ENCODE measurements at regions not wholly inside any gene's neighbourhood (a gene's known extent, or its start where the extent isn't known, plus 50 kb on each side); places are given as distances from the start of the nearest gene placed in this dataset.

DNA sequence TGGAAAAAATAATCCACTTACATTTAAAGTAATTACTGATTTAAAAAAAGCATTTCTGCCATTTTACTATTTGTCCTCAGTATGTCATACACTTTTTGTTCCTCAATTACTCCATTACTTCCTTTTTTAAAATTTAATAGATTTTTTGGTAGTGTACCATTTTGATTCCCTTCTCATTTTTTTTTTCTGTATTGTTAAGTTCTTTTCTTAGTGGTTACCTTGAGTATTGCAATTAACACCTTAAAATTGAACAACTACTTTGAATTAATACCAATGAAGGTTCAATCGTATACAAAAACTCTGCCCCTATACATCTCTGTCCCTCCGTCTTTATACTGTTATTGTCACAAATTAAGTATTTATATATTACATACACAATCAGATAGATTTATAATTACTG lies 240.6 kb upstream of the LMCD1 start:
- ChIA-PET POLR2A (no interaction called here), CTCF (no interaction called here)
- H3K9me1 ChIP-seq (replicated peaks; ENCODE audit: control insufficient read depth, extremely low read depth, insufficient read depth, low read length), result no peaks in the 10 kb centered on the region
- no TSS peak for BruUV-seq (replicated peaks)
- H3K9me3 ChIP-seq (replicated peaks; ENCODE audit: control insufficient read depth, insufficient read depth, low read length), result no peaks in the 10 kb centered on the region
- intact Hi-C loops (cut with micrococcal nuclease) (no loop called here), dilution Hi-C loops (cut with MboI; ENCODE audit: extremely low pct_ligation_motif_present, low sequenced_read_pairs) (no loop called here)
- no peak for FAIRE-seq
- no peak for DNase-seq (ENCODE audit: low read depth, low spot score)
- no peaks in the 10 kb centered on the region for H3K4me1 ChIP-seq (ENCODE audit: control insufficient read depth, extremely low read depth, insufficient read depth, low read length)
- H4K20me1 ChIP-seq (replicated peaks; ENCODE audit: control insufficient read depth, extremely low read depth, insufficient read depth, low read length), result no peaks in the 10 kb centered on the region
- H3K9ac ChIP-seq (replicated peaks; ENCODE audit: extremely low read depth, insufficient read depth, low read length), result no peak overlapping the region
- H3K27ac ChIP-seq (ENCODE audit: insufficient read depth, low read depth, low read length), result no peak overlapping the region
- no peak overlapping the region for H3K4me2 ChIP-seq (ENCODE audit: insufficient read depth, low read length)
- no peak overlapping the region for H2AFZ ChIP-seq (ENCODE audit: low read depth, low read length)
- no peaks in the 10 kb centered on the region for H3K36me3 ChIP-seq (ENCODE audit: control insufficient read depth in 2 of 2, extremely low read depth in 1 of 2, insufficient read depth in 2 of 2, low read length in 2 of 2)
- H3K4me3 ChIP-seq (replicated peaks in 1 of 3; ENCODE audit: insufficient read depth in 1 of 3, low read depth in 1 of 3, low read length in 3 of 3), result no peak overlapping the region
- TF ChIP-seq JUN (IDR thresholded peaks at IDR 0.05; ENCODE audit: borderline replicate concordance, insufficient read depth, insufficient read length, low read depth) (no peak), POLR2A (IDR thresholded peaks at IDR 0.05; ENCODE audit: low read depth, low read length) (no peak), MYC (IDR thresholded peaks at IDR 0.05; ENCODE audit: low read depth, low read length) (no peak), GATA2 (IDR thresholded peaks at IDR 0.05; ENCODE audit: insufficient read depth, insufficient read length, low read depth, low read length) (no peak), POLR2AphosphoS5 (IDR thresholded peaks at IDR 0.05; ENCODE audit: insufficient read depth, low read depth, low read length) (no peak), EZH2 (IDR thresholded peaks at IDR 0.05; ENCODE audit: borderline replicate concordance, low read depth, low read length, severe bottlenecking) (no peak)
- TF ChIP-seq, protein P1, sequence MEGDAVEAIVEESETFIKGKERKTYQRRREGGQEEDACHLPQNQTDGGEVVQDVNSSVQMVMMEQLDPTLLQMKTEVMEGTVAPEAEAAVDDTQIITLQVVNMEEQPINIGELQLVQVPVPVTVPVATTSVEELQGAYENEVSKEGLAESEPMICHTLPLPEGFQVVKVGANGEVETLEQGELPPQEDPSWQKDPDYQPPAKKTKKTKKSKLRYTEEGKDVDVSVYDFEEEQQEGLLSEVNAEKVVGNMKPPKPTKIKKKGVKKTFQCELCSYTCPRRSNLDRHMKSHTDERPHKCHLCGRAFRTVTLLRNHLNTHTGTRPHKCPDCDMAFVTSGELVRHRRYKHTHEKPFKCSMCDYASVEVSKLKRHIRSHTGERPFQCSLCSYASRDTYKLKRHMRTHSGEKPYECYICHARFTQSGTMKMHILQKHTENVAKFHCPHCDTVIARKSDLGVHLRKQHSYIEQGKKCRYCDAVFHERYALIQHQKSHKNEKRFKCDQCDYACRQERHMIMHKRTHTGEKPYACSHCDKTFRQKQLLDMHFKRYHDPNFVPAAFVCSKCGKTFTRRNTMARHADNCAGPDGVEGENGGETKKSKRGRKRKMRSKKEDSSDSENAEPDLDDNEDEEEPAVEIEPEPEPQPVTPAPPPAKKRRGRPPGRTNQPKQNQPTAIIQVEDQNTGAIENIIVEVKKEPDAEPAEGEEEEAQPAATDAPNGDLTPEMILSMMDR (IDR thresholded peaks at IDR 0.05; ENCODE audit: extremely low read depth in 1 of 2, insufficient read depth in 1 of 2, low read depth in 1 of 2, low read length in 2 of 2), result no peak
- TF ChIP-seq, protein P2, sequence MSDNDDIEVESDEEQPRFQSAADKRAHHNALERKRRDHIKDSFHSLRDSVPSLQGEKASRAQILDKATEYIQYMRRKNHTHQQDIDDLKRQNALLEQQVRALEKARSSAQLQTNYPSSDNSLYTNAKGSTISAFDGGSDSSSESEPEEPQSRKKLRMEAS (IDR thresholded peaks at IDR 0.05; ENCODE audit: insufficient read depth, insufficient read length), result no peak
- H3K79me2 ChIP-seq (ENCODE audit: control insufficient read depth, insufficient read depth, low read length), result no peaks in the 10 kb centered on the region
- H3K27me3 ChIP-seq (ENCODE audit: control insufficient read depth in 2 of 2, insufficient read depth in 2 of 2, low read length in 2 of 2), result no peaks in the 10 kb centered on the region

Measured in endothelial cell of umbilical vein (primary cell).